K562 (cell line): ENCODE measurements at regions not wholly inside any gene's neighbourhood (a gene's known extent, or its start where the extent isn't known, plus 50 kb on each side); places are given as distances from the start of the nearest gene placed in this dataset.

Source experiments
- ATAC-seq: fragments of 200-7000 bp; cut with Tn5 transposase; 3 replicates; pipeline ENCODE4 v1.9.1; 2020; ENCODE audit warnings: moderate library complexity
- BruUV-seq: library from RNA; stranded (reverse); fragments of 400-500 nt; replicated peaks from 2 replicates; lab custom pipeline; 2021; lab: Mats Ljungman, UMichigan
- CTCF ChIA-PET: fragments of 300-600 bp; formaldehyde crosslinking; extraction: SDS; loops from one replicate; lab custom pipeline; 2021; ENCODE audit warnings: low intra/inter-chr PET ratio; lab: Yijun Ruan, JAX
- POLR2A ChIA-PET: fragments of 300-600, 350-650 bp; sonication (Branson Sonifier 250); formaldehyde crosslinking; extraction: SDS; loops from one replicate; lab custom pipeline; 2021; ENCODE audit warnings: antibody characterized with exemption, inconsistent platforms; lab: Yijun Ruan, JAX
- DNase-seq, 4 experiments: peaks; one replicate each; pipeline versions ENCODE4 v3.0.0 to v3.0.0-alpha.2; 2011 to 2018; ENCODE audit warnings: low spot score in 3 of 4, mixed read lengths in 3 of 4; ENCODE audit errors: extremely low read depth in 1 of 4
- FAIRE-seq: peaks from 2 replicates; lab custom pipeline; 2011; peaks lifted over from hg19 to GRCh38; lab: Jason Lieb, UNC
- H2AFZ ChIP-seq: 2 replicates; pipeline ENCODE4 v1.6.0; 2011; ENCODE audit warnings: low read depth, low read length, control low read depth, inconsistent platforms
- H3K27ac ChIP-seq: fragments of 200-600 bp; 3 replicates; pipeline ENCODE4 v1.8.0; 2011; ENCODE audit warnings: low read depth, mild to moderate bottlenecking, control low read depth, inconsistent platforms, low read length, moderate library complexity, mixed read lengths; ENCODE audit errors: extremely low read depth
- H3K27me3 ChIP-seq, 2 experiments: fragments of 300-600 bp in 1 of 2; 2 replicates in 1 of 2; 3 replicates in 1 of 2; pipeline versions ENCODE4 v1.6.0 to v1.8.0; 2011; ENCODE audit warnings: inconsistent platforms in 2 of 2, low read length in 2 of 2, mild to moderate bottlenecking in 1 of 2, mixed read lengths in 1 of 2, moderate library complexity in 1 of 2; ENCODE audit not compliant: control insufficient read depth in 2 of 2, insufficient read depth in 2 of 2
- H3K36me3 ChIP-seq: fragments of 300-600 bp; 3 replicates; pipeline ENCODE4 v1.8.0; 2011; ENCODE audit warnings: mild to moderate bottlenecking, low read length, inconsistent platforms; ENCODE audit not compliant: control insufficient read depth, insufficient read depth
- H3K4me1 ChIP-seq, 2 experiments: fragments of 200-600 bp in 1 of 2; replicated peaks in 1 of 2; 2 replicates in 1 of 2; 3 replicates in 1 of 2; pipeline versions ENCODE4 v1.5.1 to v1.8.0; 2011; ENCODE audit warnings: inconsistent platforms in 2 of 2, low read length in 2 of 2, mild to moderate bottlenecking in 1 of 2, mixed read lengths in 1 of 2, moderate library complexity in 1 of 2; ENCODE audit not compliant: control insufficient read depth in 2 of 2, insufficient read depth in 2 of 2
- H3K4me2 ChIP-seq: 2 replicates; pipeline ENCODE4 v1.6.1; 2011; ENCODE audit warnings: low read length, control low read depth, inconsistent platforms, mixed read lengths; ENCODE audit not compliant: insufficient read depth
- H3K4me3 ChIP-seq: fragments of 200-600 bp; sonication (generic), shearing (Covaris generic); 2 replicates; pipeline ENCODE4 v1.5.1; 2016; ENCODE audit warnings: control low read depth, inconsistent platforms
- H3K79me2 ChIP-seq: fragments of 200-600 bp; 3 replicates; pipeline ENCODE4 v1.8.0; 2011; ENCODE audit warnings: low read length, inconsistent platforms; ENCODE audit not compliant: control insufficient read depth, insufficient read depth
- H3K9ac ChIP-seq, 2 experiments: 2 replicates each; pipeline versions ENCODE4 v1.6.0 to v1.6.1; 2011; ENCODE audit warnings: low read depth in 2 of 2, low read length in 2 of 2, control low read depth in 1 of 2, inconsistent platforms in 1 of 2, mild to moderate bottlenecking in 1 of 2, mixed read lengths in 1 of 2; ENCODE audit not compliant: insufficient read depth in 1 of 2
- H3K9me1 ChIP-seq: one replicate; pipeline ENCODE4 v1.6.0; 2011; ENCODE audit warnings: inconsistent platforms, mild to moderate bottlenecking, low read length, moderate library complexity; ENCODE audit not compliant: control insufficient read depth, insufficient read depth
- H3K9me3 ChIP-seq: replicated peaks from 2 replicates; pipeline ENCODE4 v1.5.1; 2011; ENCODE audit warnings: low read depth, low read length, inconsistent platforms; ENCODE audit not compliant: control insufficient read depth, insufficient read depth
- H4K20me1 ChIP-seq: replicated peaks from 2 replicates; pipeline ENCODE4 v1.6.1; 2011; ENCODE audit warnings: low read length, inconsistent platforms, mixed read lengths; ENCODE audit not compliant: control insufficient read depth, insufficient read depth
- ATF6 ChIP-seq: sonication (generic); formaldehyde crosslinking; IDR thresholded peaks from 2 replicates; pipeline ENCODE4 v1.4.0; 2020; ENCODE audit warnings: mild to moderate bottlenecking, missing genetic modification reagents
- C11orf30 ChIP-seq: fragments of 450-650 bp; IDR thresholded peaks from 2 replicates; pipeline ENCODE4 v1.6.1; 2016; ENCODE audit warnings: low read depth, mild to moderate bottlenecking
- CAMTA2 ChIP-seq: fragments of 250-450 bp; sonication (Bioruptor Pico); conservative IDR thresholded peaks from 2 replicates; pipeline ENCODE4 v1.5.1; 2022
- IRF9 ChIP-seq: fragments of 450-650 bp; IDR thresholded peaks from 2 replicates; pipeline ENCODE4 v1.6.1; 2016; ENCODE audit warnings: missing biosample characterization, missing genetic modification characterization
- KLF16 ChIP-seq: IDR thresholded peaks from 2 replicates; pipeline ENCODE4 v1.6.1; 2016; ENCODE audit warnings: antibody characterized with exemption
- MAFF ChIP-seq: IDR thresholded peaks from 2 replicates; pipeline ENCODE4 v1.6.1; 2012; ENCODE audit warnings: low read length, improper control_type of control experiment
- MCM7 ChIP-seq, 2 experiments: fragments of 450-650 bp; IDR thresholded peaks; 2 replicates each; pipeline ENCODE4 v1.6.1; 2016 to 2018
- NEUROD1 ChIP-seq: fragments of 150-350 bp; IDR thresholded peaks from 2 replicates; pipeline ENCODE4 v1.6.1; 2014; ENCODE audit warnings: borderline replicate concordance, low read length, low read depth; ENCODE audit not compliant: partially characterized antibody
- NR2C2 ChIP-seq, 2 experiments: fragments of 200-800 bp in 1 of 2; sonication (Bioruptor generic) in 1 of 2; sonication (generic) in 1 of 2; formaldehyde crosslinking in 1 of 2; IDR thresholded peaks; 2 replicates each; pipeline versions ENCODE4 v1.6.1 to v1.8.0; 2016 to 2022; ENCODE audit warnings: mild to moderate bottlenecking in 1 of 2, missing compliant biosample characterization in 1 of 2, missing genetic modification characterization in 1 of 2, missing genetic modification reagents in 1 of 2
- PHTF2 ChIP-seq: fragments of 250-450 bp; sonication (Bioruptor Pico); IDR thresholded peaks from 2 replicates; pipeline ENCODE4 v1.5.0; 2021; ENCODE audit warnings: mild to moderate bottlenecking
- SAP30 ChIP-seq: fragments of 200-600 bp; sonication (generic); IDR thresholded peaks from 2 replicates; pipeline ENCODE4 v1.6.1; 2012; ENCODE audit warnings: borderline replicate concordance, low read depth, mild to moderate bottlenecking, moderate library complexity, low read length, control low read depth, inconsistent platforms; ENCODE audit not compliant: insufficient read depth, poor library complexity, severe bottlenecking
- TRIM28 ChIP-seq: fragments of 450-650 bp; IDR thresholded peaks from 2 replicates; pipeline ENCODE4 v1.6.1; 2017
- XRCC5 ChIP-seq: fragments of 200-400 bp; formaldehyde crosslinking; IDR thresholded peaks from 2 replicates; pipeline ENCODE4 v1.6.1; 2017; ENCODE audit warnings: low read depth, mild to moderate bottlenecking, low read length
- ZC3H8 ChIP-seq: fragments of 450-650 bp; IDR thresholded peaks from 2 replicates; pipeline ENCODE4 v1.6.1; 2017
- ZNF224 ChIP-seq: sonication (generic); formaldehyde crosslinking; IDR thresholded peaks from 2 replicates; pipeline ENCODE4 v1.8.0; 2022; ENCODE audit warnings: mild to moderate bottlenecking, missing genetic modification reagents
- ZNF695 ChIP-seq: fragments of 450-650 bp; formaldehyde crosslinking; IDR thresholded peaks from 2 replicates; pipeline ENCODE4 v1.4.0; 2020; ENCODE audit warnings: mild to moderate bottlenecking, moderate library complexity
- ZNF764 ChIP-seq: fragments of 250-450 bp; sonication (Bioruptor Pico); IDR thresholded peaks from 2 replicates; pipeline ENCODE4 v1.4.0; 2020; ENCODE audit warnings: low read depth, mild to moderate bottlenecking, moderate library complexity
- WGBS: fragments of 100-300 bp; shearing (Covaris generic); methylation state at CpG from one replicate; pipeline ENCODE4 v1.1.6; 2016; ENCODE audit warnings: low coverage, mixed read lengths; ENCODE audit not compliant: insufficient coverage; ENCODE audit errors: missing lambda C conversion rate; 5-methylcytosine and 5-hydroxymethylcytosine counted together
- in situ Hi-C: fragments of 300-500 bp; cut with MboI; formaldehyde crosslinking; loops from 4 replicates; pipeline ENCODE4 v1.15.0; 2018; ENCODE audit warnings: inconsistent platforms, mixed read lengths
- intact Hi-C: fragments of 100-400 bp; cut with micrococcal nuclease; formaldehyde crosslinking; loops from 2 replicates; pipeline ENCODE4 v1.14.2; 2022
- TF ChIP-seq, protein P1 (sequence below): fragments of 250-450 bp; sonication (Bioruptor Pico); IDR thresholded peaks from 2 replicates; pipeline ENCODE4 v1.8.0; 2022; ENCODE audit warnings: moderate library complexity, mild to moderate bottlenecking, inconsistent platforms

- no peak for ATAC-seq
- Histone ChIP-seq H4K20me1 (no peaks in the 10 kb centered on the region), H3K4me3 (no peak overlapping the region), H3K9ac (no peak overlapping the region), H3K27me3 (no peaks in the 10 kb centered on the region), H3K79me2 (no peaks in the 10 kb centered on the region), H3K27ac (no peak overlapping the region)
- no TSS peak for BruUV-seq
- 0% methylated on average over 3 of the region's 3 CpGs for WGBS
- CTCF ChIA-PET = no interaction called here
- intact Hi-C loops = no loop called here
- TF ChIP-seq IRF9 (tag) (no peak), ZNF224 (CRISPR knock-in tag) (no peak), C11orf30 (no peak), NR2C2 (CRISPR knock-in tag; IDR thresholded peaks at IDR 0.05) (no peak), NR2C2 (tag; IDR thresholded peaks at IDR 0.05) (no peak), ZC3H8 (no peak), MAFF (no peak), ZNF764 (no peak), MCM7 (IDR thresholded peaks at IDR 0.05) (no peak), CAMTA2 (CRISPR knock-in tag) (no peak), KLF16 (no peak), SAP30 (no peak), TRIM28 (no peak), ZNF695 (CRISPR knock-in tag) (no peak), XRCC5 (no peak), NEUROD1 (no peak), ATF6 (no peak), PHTF2 (no peak)
- TF ChIP-seq, protein P1, sequence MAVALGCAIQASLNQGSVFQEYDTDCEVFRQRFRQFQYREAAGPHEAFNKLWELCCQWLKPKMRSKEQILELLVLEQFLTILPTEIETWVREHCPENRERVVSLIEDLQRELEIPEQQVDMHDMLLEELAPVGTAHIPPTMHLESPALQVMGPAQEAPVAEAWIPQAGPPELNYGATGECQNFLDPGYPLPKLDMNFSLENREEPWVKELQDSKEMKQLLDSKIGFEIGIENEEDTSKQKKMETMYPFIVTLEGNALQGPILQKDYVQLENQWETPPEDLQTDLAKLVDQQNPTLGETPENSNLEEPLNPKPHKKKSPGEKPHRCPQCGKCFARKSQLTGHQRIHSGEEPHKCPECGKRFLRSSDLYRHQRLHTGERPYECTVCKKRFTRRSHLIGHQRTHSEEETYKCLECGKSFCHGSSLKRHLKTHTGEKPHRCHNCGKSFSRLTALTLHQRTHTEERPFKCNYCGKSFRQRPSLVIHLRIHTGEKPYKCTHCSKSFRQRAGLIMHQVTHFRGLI = no peak
- TF ChIP-seq, all 486 proteins: peak for 0
- FAIRE-seq = no peak
- POLR2A ChIA-PET = no interaction called here
- no peaks in the 10 kb centered on the region for H3K4me1 ChIP-seq
- no peaks in the 10 kb centered on the region for H3K9me1 ChIP-seq
- DNase-seq = no peak
- no peak overlapping the region for H2AFZ ChIP-seq
- no peak overlapping the region for H3K4me2 ChIP-seq
- no peaks in the 10 kb centered on the region for H3K36me3 ChIP-seq
- in situ Hi-C loops = no loop called here
- H3K9me3 ChIP-seq = peaks cover 3% of the 10 kb centered on the region; the same call in 1 of the 2 replicates
These were observed 621.7 kb downstream of the SEMA5A start for GRCh38 chr5:8924054-8924793.
